ENCODE measurements at regions not wholly inside any gene's neighbourhood (a gene's known extent, or its start where the extent isn't known, plus 50 kb on each side); places are given as distances from the start of the nearest gene placed in this dataset.

GRCh38 chr17:72554508-72554907, 433.7 kb downstream of the SOX9 start:
- ATAC-seq (no peak), DNase-seq (ENCODE audit: low spot score) (peak; percentile 54)
- Mint-ChIP-seq H3K27ac (no peak overlapping the region), H3K27me3 (no peaks in the 10 kb centered on the region), H3K4me1 (ENCODE audit: low read depth in 2 of 2) (no peaks in the 10 kb centered on the region), H3K4me3 (no peak overlapping the region), H3K9me3 (no peaks in the 10 kb centered on the region), H3K36me3 (no peaks in the 10 kb centered on the region)

- Mint-ChIP-seq H3K9me3 (no peaks in the 10 kb centered on the region), H3K4me1 (ENCODE audit: low read depth in 2 of 2) (no peaks in the 10 kb centered on the region), H3K27me3 (no peaks in the 10 kb centered on the region), H3K27ac (no peak overlapping the region), H3K36me3 (no peaks in the 10 kb centered on the region), H3K4me3 (no peak overlapping the region)
- DNase-seq (ENCODE audit: low spot score), result peak; percentile 25
- ATAC-seq, result no peak
Observed at GRCh38 chr17:72555052-72555451, 434.2 kb downstream of the SOX9 start.

- Mint-ChIP-seq H3K4me3 (no peak overlapping the region), H3K4me1 (ENCODE audit: low read depth in 2 of 2) (no peaks in the 10 kb centered on the region), H3K9me3 (no peaks in the 10 kb centered on the region), H3K27me3 (no peaks in the 10 kb centered on the region), H3K36me3 (no peaks in the 10 kb centered on the region), H3K27ac (no peak overlapping the region)
- ATAC-seq (peak; percentile 47 to 54), DNase-seq (ENCODE audit: low spot score) (no peak)
Observed at GRCh38 chr17:72556944-72557826, 436.4 kb downstream of the SOX9 start.

- Mint-ChIP-seq H3K4me1 (ENCODE audit: low read depth in 2 of 2) (no peaks in the 10 kb centered on the region), H3K4me3 (no peak overlapping the region), H3K27ac (no peak overlapping the region), H3K27me3 (peaks cover 0 to under 1% of the 10 kb centered on the region in 2 donors), H3K9me3 (no peaks in the 10 kb centered on the region), H3K36me3 (no peaks in the 10 kb centered on the region)
- no peak for ATAC-seq
- DNase-seq (ENCODE audit: low spot score), result no peak
Observed at GRCh38 chr17:72558971-72559476, 438.2 kb downstream of the SOX9 start.

GRCh38 chr17:72560303-72561247, 439.8 kb downstream of the SOX9 start:
- Mint-ChIP-seq H3K9me3 (no peaks in the 10 kb centered on the region), H3K27ac (no peak overlapping the region)

GRCh38 chr17:72561266-72561665, 440.4 kb downstream of the SOX9 start:
- no peaks in the 10 kb centered on the region for H3K9me3 Mint-ChIP-seq

More at GRCh38 chr17:72560303-72561247, 439.8 kb downstream of the SOX9 start:
- peak; percentile 59 to 69 for ATAC-seq
- DNase-seq (ENCODE audit: low spot score), result no peak
- no peaks in the 10 kb centered on the region for H3K4me1 Mint-ChIP-seq (ENCODE audit: low read depth in 2 of 2)
- no peak overlapping the region for H3K4me3 Mint-ChIP-seq
- peaks cover 0 to 3% of the 10 kb centered on the region in 2 donors for H3K27me3 Mint-ChIP-seq
- no peaks in the 10 kb centered on the region for H3K36me3 Mint-ChIP-seq

GRCh38 chr17:72561680-72562079, 440.9 kb downstream of the SOX9 start:
- no peak overlapping the region for H3K4me3 Mint-ChIP-seq
- no peaks in the 10 kb centered on the region for H3K36me3 Mint-ChIP-seq
- no peak overlapping the region for H3K27ac Mint-ChIP-seq
- H3K4me1 Mint-ChIP-seq (ENCODE audit: low read depth in 2 of 2), result no peaks in the 10 kb centered on the region
- DNase-seq (ENCODE audit: low spot score), result no peak
- no peak for ATAC-seq
- no peaks in the 10 kb centered on the region for H3K9me3 Mint-ChIP-seq
- peaks cover 0 to 3% of the 10 kb centered on the region in 2 donors for H3K27me3 Mint-ChIP-seq

More at GRCh38 chr17:72561266-72561665, 440.4 kb downstream of the SOX9 start:
- no peak for DNase-seq (ENCODE audit: low spot score)
- ATAC-seq, result no peak
- H3K27me3 Mint-ChIP-seq, result peaks cover 0 to 3% of the 10 kb centered on the region in 2 donors
- no peak overlapping the region for H3K27ac Mint-ChIP-seq
- no peaks in the 10 kb centered on the region for H3K4me1 Mint-ChIP-seq (ENCODE audit: low read depth in 2 of 2)
- H3K4me3 Mint-ChIP-seq, result no peak overlapping the region
- H3K36me3 Mint-ChIP-seq, result no peaks in the 10 kb centered on the region

GRCh38 chr17:72562615-72563188, 441.9 kb downstream of the SOX9 start:
- Mint-ChIP-seq H3K4me3 (no peak overlapping the region), H3K27me3 (peaks cover 0 to 3% of the 10 kb centered on the region in 2 donors), H3K4me1 (ENCODE audit: low read depth in 2 of 2) (peaks cover 0 to 4% of the 10 kb centered on the region in 2 donors), H3K36me3 (no peaks in the 10 kb centered on the region), H3K9me3 (no peaks in the 10 kb centered on the region), H3K27ac (no peak overlapping the region)
- ATAC-seq (no peak), DNase-seq (ENCODE audit: low spot score) (no peak)

GRCh38 chr17:72563952-72564351, 443.1 kb downstream of the SOX9 start:
- H3K27ac Mint-ChIP-seq, result no peak overlapping the region
- peaks cover 0 to 4% of the 10 kb centered on the region in 2 donors for H3K4me1 Mint-ChIP-seq (ENCODE audit: low read depth in 2 of 2)
- no peaks in the 10 kb centered on the region for H3K36me3 Mint-ChIP-seq
- no peaks in the 10 kb centered on the region for H3K9me3 Mint-ChIP-seq
- peaks cover 0 to 3% of the 10 kb centered on the region in 2 donors for H3K27me3 Mint-ChIP-seq
- H3K4me3 Mint-ChIP-seq, result no peak overlapping the region
- DNase-seq (ENCODE audit: low spot score) (no peak), ATAC-seq (no peak)

- Mint-ChIP-seq H3K36me3 (no peaks in the 10 kb centered on the region), H3K4me1 (ENCODE audit: low read depth in 2 of 2) (peaks cover 0 to 4% of the 10 kb centered on the region in 2 donors), H3K27ac (no peak overlapping the region), H3K4me3 (no peak overlapping the region), H3K27me3 (peaks cover 0 to 3% of the 10 kb centered on the region in 2 donors), H3K9me3 (no peaks in the 10 kb centered on the region)
- ATAC-seq (no peak), DNase-seq (ENCODE audit: low spot score) (no peak)
Observed at GRCh38 chr17:72565006-72565405, 444.2 kb downstream of the SOX9 start.

- ATAC-seq (no peak), DNase-seq (ENCODE audit: low spot score) (no peak)
- Mint-ChIP-seq H3K4me1 (ENCODE audit: low read depth in 2 of 2) (peaks cover 0 to 4% of the 10 kb centered on the region in 2 donors), H3K27me3 (peaks cover 0 to 3% of the 10 kb centered on the region in 2 donors), H3K4me3 (no peak overlapping the region), H3K9me3 (no peaks in the 10 kb centered on the region), H3K27ac (no peak overlapping the region), H3K36me3 (no peaks in the 10 kb centered on the region)
Observed at GRCh38 chr17:72565758-72566157, 444.9 kb downstream of the SOX9 start.

GRCh38 chr17:72566671-72567484, 446.1 kb downstream of the SOX9 start:
- Mint-ChIP-seq H3K27ac (no peak overlapping the region), H3K36me3 (no peaks in the 10 kb centered on the region), H3K4me3 (no peak overlapping the region), H3K4me1 (ENCODE audit: low read depth in 2 of 2) (peaks cover 0 to 4% of the 10 kb centered on the region in 2 donors), H3K9me3 (no peaks in the 10 kb centered on the region), H3K27me3 (peaks cover 2 to 4% of the 10 kb centered on the region in 2 donors)
- ATAC-seq (peak in 1 of 2 donors; percentile 47), DNase-seq (ENCODE audit: low spot score) (no peak)

GRCh38 chr17:72567774-72568173, 447.0 kb downstream of the SOX9 start:
- peaks cover 0 to 4% of the 10 kb centered on the region in 2 donors for H3K4me1 Mint-ChIP-seq (ENCODE audit: low read depth in 2 of 2)
- H3K36me3 Mint-ChIP-seq, result no peaks in the 10 kb centered on the region
- H3K4me3 Mint-ChIP-seq, result no peak overlapping the region
- DNase-seq (ENCODE audit: low spot score) (no peak), ATAC-seq (no peak)
- no peak overlapping the region for H3K27ac Mint-ChIP-seq
- H3K9me3 Mint-ChIP-seq, result no peaks in the 10 kb centered on the region
- H3K27me3 Mint-ChIP-seq, result peaks cover 9% of the 10 kb centered on the region in 2 donors
